ENCODE measurements at regions not wholly inside any gene's neighbourhood (a gene's known extent, or its start where the extent isn't known, plus 50 kb on each side); places are given as distances from the start of the nearest gene placed in this dataset.
A peak's percentile ranks its signal among the peaks of the same experiment; 100 is the strongest.
"Not testable (repeated sequence)": the region's sequence is repeated elsewhere in the genome, so short reads cannot be mapped to it uniquely, and the experiment has no call there.

DNA sequence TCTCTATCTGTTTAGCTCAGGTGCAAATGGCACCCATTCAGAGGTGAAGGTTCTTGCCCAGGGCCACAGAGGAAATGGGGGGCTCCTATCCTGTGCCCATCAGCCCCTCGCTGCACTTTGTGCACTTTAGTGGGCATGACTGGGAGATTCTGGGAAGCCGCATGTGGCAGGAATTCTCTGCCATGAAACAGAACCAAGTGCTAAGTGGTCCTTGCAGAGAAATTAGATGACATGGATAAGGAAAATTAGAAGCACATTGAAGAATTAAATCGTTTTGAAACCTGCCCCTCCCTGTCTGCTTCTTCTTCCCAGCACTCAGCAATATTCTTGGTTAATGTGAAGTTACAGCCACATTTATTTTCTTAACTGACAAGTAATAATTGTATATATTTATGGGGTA lies 185.2 kb upstream of the RTL1 start:
- DNase-seq, result no peak
- Mint-ChIP-seq H3K4me3 (no peak overlapping the region), H3K9me3 (peaks cover 0 to 11% (median 3%) of the 10 kb centered on the region in 7 donors), H3K27me3 (peaks cover 4 to 8% (median 7%) of the 10 kb centered on the region in 3 donors), H3K27ac (no peak overlapping the region), H3K36me3 (peaks cover 0 to 8% of the 10 kb centered on the region in 2 donors), H3K4me1 (no peaks in the 10 kb centered on the region)
- ATAC-seq (ENCODE audit: low read depth in 2 of 2), result no peak

DNA sequence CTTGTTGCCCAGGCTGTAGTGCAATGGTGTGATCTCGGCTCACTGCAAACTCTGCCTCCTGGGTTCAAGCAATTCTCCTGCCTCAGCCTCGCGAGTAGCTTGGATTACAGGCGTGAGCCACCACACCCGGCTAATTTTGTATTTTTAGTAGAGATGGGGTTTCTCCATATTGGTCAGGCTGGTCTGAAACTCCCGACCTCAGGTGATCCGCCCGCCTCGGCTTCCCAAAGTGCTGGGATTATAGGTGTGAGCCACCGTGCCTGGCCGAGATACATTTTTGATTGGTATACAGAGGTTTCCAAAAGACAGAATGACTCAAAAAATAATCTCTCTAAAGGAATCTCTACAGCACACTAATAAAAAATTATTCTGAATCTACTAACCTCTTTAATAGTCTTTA lies 187.0 kb upstream of the RTL1 start:
- not testable (repeated sequence) for DNase-seq; H3K36me3 Mint-ChIP-seq; H3K27me3 Mint-ChIP-seq; H3K4me3 Mint-ChIP-seq; ATAC-seq (ENCODE audit: low read depth in 2 of 2); H3K4me1 Mint-ChIP-seq
- Mint-ChIP-seq H3K27ac (peak overlapping the region in 1 of 6 donors; percentile 26), H3K9me3 (peaks cover 0 to 11% (median 3%) of the 10 kb centered on the region in 7 donors)

DNA sequence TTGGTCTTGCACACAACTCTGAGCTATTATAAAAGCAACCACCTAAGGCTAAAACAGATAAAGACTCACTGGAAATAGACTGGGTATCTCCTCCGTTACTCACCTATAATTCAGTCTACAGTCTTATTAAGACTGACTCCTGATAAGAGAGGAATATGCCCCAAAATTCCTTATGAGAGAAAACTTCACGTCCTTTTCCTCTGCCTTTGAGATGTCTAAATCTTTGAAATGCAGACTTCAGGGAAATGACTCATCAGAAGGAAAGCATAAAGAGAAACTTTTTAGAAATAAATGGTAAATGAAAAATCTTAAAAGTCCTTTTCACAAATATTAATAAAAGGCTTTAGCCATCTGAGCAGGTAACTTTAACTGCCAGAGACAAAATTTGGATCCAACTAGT lies 187.5 kb upstream of the RTL1 start:
- peaks cover 0 to 9% (median 2%) of the 10 kb centered on the region in 7 donors for H3K9me3 Mint-ChIP-seq

DNA sequence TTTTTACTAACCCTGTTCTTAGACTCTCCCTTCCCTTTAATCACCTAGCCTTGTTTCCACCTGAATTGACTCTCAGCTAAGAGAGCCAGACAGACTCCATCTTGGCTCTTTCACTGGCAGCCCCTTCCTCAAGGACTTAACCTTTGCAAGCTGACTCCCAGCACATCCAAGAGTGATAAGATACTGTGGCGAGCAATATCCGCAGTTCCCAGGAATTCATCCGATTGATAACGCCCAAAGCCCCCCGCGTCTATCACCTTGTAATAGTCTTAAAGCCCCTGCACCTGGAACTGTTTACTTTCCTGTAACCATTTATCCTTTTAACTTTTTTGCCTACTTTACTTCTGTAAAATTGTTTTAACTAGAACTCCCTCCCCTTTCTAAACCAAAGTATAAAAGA lies 191.4 kb upstream of the RTL1 start:
- ATAC-seq (ENCODE audit: low read depth in 2 of 2); H3K4me1 Mint-ChIP-seq; H3K9me3 Mint-ChIP-seq; H3K4me3 Mint-ChIP-seq; H3K36me3 Mint-ChIP-seq; DNase-seq: not testable (repeated sequence)
- H3K27me3 Mint-ChIP-seq, result peaks cover 5 to 13% (median 10%) of the 10 kb centered on the region in 3 donors
- H3K27ac Mint-ChIP-seq, result peak overlapping the region in 1 of 6 donors; percentile 16

More for the DNA sequence above, 187.5 kb upstream of the RTL1 start:
- peak overlapping the region in 1 of 6 donors; percentile 54 for H3K27ac Mint-ChIP-seq
- no peak for DNase-seq
- no peak for ATAC-seq (ENCODE audit: low read depth in 2 of 2)
- no peaks in the 10 kb centered on the region for H3K4me1 Mint-ChIP-seq
- H3K4me3 Mint-ChIP-seq, result no peak overlapping the region
- peaks cover 0 to 3% of the 10 kb centered on the region in 2 donors for H3K36me3 Mint-ChIP-seq
- peaks cover 2 to 6% (median 3%) of the 10 kb centered on the region in 3 donors for H3K27me3 Mint-ChIP-seq

DNA sequence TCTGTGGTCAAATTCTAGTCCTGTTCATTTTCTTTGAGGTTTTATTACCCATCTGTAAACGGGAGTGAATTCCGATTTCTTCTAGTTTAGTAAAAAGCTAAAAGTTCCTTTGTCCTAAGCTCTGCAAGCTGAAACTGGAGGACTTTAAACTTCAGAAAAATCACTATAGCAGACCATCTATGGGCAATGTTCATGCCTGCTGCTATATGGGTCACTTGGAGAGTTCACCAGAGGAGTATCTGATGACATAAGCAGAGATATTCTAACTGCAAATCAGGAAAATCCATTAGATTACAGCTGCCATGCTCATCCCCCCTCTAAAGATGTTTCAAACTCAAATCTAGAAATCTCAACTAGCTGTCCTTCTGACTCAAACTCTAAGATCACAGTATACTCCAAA lies 193.0 kb upstream of the RTL1 start:
- Mint-ChIP-seq H3K27ac (no peak overlapping the region), H3K9me3 (peaks cover 0 to 14% (median 7%) of the 10 kb centered on the region in 7 donors), H3K27me3 (peaks cover 10 to 13% (median 12%) of the 10 kb centered on the region in 3 donors), H3K4me3 (no peak overlapping the region), H3K4me1 (no peaks in the 10 kb centered on the region), H3K36me3 (no peaks in the 10 kb centered on the region)
- ATAC-seq (ENCODE audit: low read depth in 2 of 2) (no peak), DNase-seq (no peak)

DNA sequence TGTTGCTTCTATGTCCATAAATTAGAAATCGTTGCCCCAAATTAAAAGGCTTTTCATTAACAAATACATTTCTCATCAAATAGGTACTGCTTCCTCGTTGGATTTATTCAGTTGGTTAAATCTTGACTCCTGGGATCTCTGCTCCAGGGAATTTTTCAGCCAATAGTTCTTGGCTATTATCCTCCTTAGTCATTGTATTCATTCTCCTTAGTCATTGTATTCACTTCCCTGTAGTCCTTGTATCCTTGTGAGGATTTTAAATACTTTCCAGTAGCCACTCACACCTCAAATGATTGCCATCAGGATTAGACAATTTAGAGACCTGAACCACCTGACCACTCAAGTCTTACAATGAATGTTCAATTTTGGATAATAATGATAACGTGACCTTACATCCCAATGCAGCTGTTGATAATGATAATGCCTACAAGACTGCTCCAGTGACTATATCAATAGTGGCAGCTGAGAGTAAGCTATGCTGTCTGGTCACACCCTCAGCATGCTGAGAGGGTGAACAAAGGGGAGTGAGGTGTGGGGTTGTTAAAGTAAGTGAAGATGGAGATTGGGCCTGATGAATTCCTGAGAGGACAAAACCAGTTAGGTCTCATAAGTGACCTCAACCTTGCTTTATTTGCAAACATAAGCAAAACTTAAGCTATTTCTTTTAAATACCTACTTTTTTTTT lies 193.7 kb upstream of the RTL1 start:
- H3K4me3 Mint-ChIP-seq, result no peak overlapping the region
- no peaks in the 10 kb centered on the region for H3K36me3 Mint-ChIP-seq
- H3K4me1 Mint-ChIP-seq, result no peaks in the 10 kb centered on the region
- peaks cover 12 to 13% (median 13%) of the 10 kb centered on the region in 3 donors for H3K27me3 Mint-ChIP-seq
- DNase-seq (no peak), ATAC-seq (ENCODE audit: low read depth in 2 of 2) (no peak)
- no peak overlapping the region for H3K27ac Mint-ChIP-seq
- H3K9me3 Mint-ChIP-seq, result peaks cover 0 to 14% (median 7%) of the 10 kb centered on the region in 7 donors

DNA sequence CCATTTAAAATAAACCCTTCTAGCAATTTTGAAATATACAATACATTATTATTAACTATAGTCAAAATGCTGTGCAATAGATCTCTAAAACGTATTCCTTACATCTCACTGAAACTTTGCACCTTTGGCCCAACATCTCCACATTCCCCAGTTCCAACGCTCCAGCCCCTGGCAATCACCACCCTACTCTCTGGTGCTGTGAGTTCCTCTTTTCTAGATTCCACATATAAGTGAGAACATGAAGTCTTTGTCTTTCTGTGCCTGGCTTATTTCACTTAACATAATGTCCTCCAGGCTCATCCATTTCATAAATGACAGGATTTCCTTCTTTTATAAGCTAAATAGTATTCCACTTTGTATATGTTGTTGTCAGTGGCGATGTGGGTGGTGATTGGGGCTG lies 194.7 kb upstream of the RTL1 start:
- Mint-ChIP-seq H3K36me3 (no peaks in the 10 kb centered on the region), H3K4me1 (no peaks in the 10 kb centered on the region), H3K4me3 (no peak overlapping the region), H3K27ac (no peak overlapping the region), H3K27me3 (peaks cover 12 to 13% (median 13%) of the 10 kb centered on the region in 3 donors), H3K9me3 (peaks cover 0 to 14% (median 7%) of the 10 kb centered on the region in 7 donors)
- ATAC-seq (ENCODE audit: low read depth in 2 of 2) (no peak), DNase-seq (no peak)

DNA sequence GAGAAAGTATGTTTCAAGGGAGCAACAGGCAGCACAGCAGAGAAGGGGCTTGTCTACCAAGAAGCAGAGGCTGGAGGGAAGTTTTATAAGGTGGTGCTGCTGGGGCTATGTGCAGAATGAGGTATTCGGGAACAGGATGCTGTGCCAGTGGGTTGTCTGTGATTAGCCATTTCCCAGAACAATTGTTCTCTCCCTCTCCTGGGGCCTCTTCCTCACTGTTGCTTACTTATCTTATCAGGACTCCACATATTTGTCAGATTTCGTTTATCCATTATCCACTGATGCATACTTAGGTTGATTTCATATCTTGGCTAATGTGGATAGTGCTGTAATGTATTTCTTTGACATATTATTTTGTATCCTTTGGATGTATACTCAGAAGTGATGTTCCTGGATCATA lies 195.1 kb upstream of the RTL1 start:
- Mint-ChIP-seq H3K27me3 (peaks cover 13 to 14% (median 13%) of the 10 kb centered on the region in 3 donors), H3K27ac (no peak overlapping the region), H3K9me3 (peaks cover 0 to 14% (median 7%) of the 10 kb centered on the region in 7 donors), H3K36me3 (no peaks in the 10 kb centered on the region), H3K4me1 (no peaks in the 10 kb centered on the region), H3K4me3 (no peak overlapping the region)
- ATAC-seq (ENCODE audit: low read depth in 2 of 2) (no peak), DNase-seq (no peak)

DNA sequence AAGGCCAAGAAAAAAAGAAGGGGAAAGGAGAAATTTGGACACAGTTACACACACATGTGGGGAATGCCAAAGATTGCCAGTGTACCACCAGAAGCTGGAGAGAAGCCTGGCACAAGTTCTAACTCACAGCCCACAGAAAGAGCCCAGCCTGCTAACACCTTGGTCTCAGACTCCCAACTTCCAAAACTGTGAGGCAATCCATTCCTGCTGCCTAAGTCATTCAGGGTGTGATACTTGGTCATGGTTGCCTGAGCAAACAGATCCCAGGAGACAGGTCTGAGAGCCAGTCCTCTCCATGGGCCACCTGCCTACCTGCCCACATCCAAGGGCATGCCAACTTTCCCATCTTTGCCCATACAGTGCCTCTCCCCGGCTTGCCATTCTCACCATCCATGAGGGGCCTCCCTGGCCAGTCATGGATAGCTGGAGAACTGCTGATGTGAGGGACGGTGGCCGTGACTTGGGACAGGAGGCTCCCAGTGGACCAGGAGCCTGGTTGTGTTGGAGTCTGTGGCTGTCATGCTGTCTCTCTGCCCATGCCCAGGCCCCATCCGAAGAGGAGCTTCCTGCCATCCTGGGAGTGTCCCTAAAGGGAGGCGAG lies 198.0 kb upstream of the RTL1 start:
- Mint-ChIP-seq H3K4me1 (no peaks in the 10 kb centered on the region), H3K9me3 (peaks cover under 1 to 14% (median 7%) of the 10 kb centered on the region in 7 donors), H3K27me3 (peaks cover 13 to 15% (median 13%) of the 10 kb centered on the region in 3 donors), H3K4me3 (no peak overlapping the region), H3K36me3 (no peaks in the 10 kb centered on the region), H3K27ac (no peak overlapping the region)
- ATAC-seq (ENCODE audit: low read depth in 2 of 2) (no peak), DNase-seq (no peak)

DNA sequence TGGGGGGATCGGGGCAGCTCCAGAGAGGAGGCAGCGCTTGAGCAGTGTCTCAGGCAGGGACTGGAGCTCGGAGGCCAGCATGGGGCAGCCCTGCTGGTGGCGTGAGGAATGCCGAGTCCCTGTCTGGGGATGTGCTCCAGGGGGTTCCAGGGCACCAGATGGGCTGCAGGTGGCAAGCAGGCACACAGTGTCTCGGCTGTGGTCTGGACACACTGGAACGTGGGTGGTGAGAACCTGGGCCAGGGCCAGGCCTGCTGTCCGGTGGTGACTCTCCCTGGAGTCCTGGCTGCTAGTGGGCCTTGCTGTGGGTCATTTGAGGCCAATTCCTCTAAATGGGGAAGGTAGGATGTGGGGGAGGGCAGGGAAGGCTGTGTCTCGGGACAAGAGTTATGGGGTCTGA lies 199.4 kb upstream of the RTL1 start:
- no peak for DNase-seq
- H3K27me3 Mint-ChIP-seq, result peaks cover 5 to 15% (median 13%) of the 10 kb centered on the region in 3 donors

DNA sequence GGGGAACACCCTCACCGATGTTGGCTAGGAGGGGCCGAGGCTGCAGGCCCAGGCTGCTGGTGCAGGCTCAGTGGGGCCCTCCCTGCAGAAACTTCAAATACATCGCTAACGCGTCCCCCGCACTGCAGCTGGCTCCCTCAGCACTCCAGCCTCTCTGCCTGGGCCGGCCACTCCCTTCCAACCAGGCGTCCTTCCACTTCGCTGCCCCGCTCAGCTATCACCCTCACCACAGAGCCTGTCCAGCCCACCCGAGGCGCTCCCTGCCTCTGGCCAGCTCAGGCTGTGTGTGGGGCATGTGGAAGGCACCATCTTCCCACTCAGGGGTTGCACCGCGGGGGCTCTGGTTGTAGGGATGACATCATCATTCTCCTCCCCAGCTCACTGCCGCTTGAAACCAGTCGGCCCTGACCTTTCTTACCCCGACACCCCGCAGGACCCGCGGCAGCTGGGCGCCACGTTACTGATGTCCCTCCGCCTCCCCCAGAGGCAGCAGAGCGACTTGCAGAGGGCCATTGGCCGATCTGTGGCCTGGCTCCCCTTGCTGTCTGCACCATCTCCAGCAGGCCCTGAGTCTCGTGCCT lies 199.9 kb upstream of the RTL1 start:
- no peak for ATAC-seq (ENCODE audit: low read depth in 2 of 2)
- Mint-ChIP-seq H3K4me3 (no peak overlapping the region), H3K27me3 (peaks cover 5 to 15% (median 8%) of the 10 kb centered on the region in 3 donors), H3K27ac (peak overlapping the region in 1 of 6 donors; percentile 13), H3K36me3 (no peaks in the 10 kb centered on the region), H3K9me3 (peaks cover 4 to 14% (median 7%) of the 10 kb centered on the region in 7 donors), H3K4me1 (no peaks in the 10 kb centered on the region)
- no peak for DNase-seq

More for the DNA sequence above, 199.4 kb upstream of the RTL1 start:
- no peaks in the 10 kb centered on the region for H3K4me1 Mint-ChIP-seq
- H3K9me3 Mint-ChIP-seq, result peaks cover 4 to 14% (median 7%) of the 10 kb centered on the region in 7 donors
- H3K4me3 Mint-ChIP-seq, result no peak overlapping the region
- no peak for ATAC-seq (ENCODE audit: low read depth in 2 of 2)
- no peak overlapping the region for H3K27ac Mint-ChIP-seq
- H3K36me3 Mint-ChIP-seq, result no peaks in the 10 kb centered on the region

DNA sequence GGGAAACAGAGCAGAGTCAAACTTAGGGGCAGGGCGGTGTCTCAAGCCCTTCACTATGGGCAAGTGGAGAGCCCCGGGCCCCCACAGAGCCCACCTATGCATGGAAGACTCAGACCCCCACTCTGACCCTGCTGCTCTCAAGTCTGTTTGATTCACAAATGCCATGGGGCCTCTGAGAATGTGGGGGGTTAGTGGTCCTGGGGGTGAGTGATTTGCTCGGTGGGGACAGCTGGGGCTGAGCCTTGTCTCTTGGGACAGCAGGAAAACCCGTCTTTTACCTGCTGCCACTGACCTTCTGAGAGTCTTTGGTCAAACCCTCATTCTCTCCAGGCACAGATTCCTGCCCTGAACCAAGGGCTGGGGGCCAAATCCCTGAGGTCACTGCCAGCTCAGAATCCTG lies 201.0 kb upstream of the RTL1 start:
- DNase-seq (no peak), ATAC-seq (ENCODE audit: low read depth in 2 of 2) (no peak)
- Mint-ChIP-seq H3K27me3 (peaks cover 2 to 15% (median 4%) of the 10 kb centered on the region in 3 donors), H3K4me1 (no peaks in the 10 kb centered on the region), H3K36me3 (no peaks in the 10 kb centered on the region), H3K4me3 (no peak overlapping the region), H3K9me3 (peaks cover 4 to 10% (median 7%) of the 10 kb centered on the region in 7 donors), H3K27ac (no peak overlapping the region)

DNA sequence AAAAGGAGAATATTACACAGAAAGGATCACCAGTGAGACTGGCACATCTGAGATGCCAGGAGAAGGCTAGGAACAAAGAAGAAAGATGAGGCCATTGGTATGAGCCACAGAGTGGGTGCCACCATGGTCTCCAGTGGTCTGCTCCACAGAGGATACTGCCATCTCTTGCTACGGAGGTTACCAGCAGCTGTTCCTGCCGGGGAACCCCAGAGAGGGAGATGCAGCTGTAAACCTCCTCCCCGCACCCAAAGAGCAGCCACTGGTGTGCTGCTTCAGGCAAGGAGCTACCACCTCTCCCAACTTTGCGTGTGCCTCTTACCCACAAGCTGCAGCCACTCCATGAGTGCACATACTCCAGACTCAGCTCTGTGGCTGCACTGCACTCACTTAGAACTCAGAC lies 201.5 kb upstream of the RTL1 start:
- Mint-ChIP-seq H3K27ac (no peak overlapping the region), H3K36me3 (no peaks in the 10 kb centered on the region), H3K27me3 (peaks cover 0 to 15% (median 4%) of the 10 kb centered on the region in 3 donors), H3K4me3 (no peak overlapping the region), H3K4me1 (no peaks in the 10 kb centered on the region), H3K9me3 (peaks cover 4 to 6% (median 5%) of the 10 kb centered on the region in 7 donors)
- DNase-seq, result no peak
- no peak for ATAC-seq (ENCODE audit: low read depth in 2 of 2)

Data from naive B cell (primary cell).